Skeletal muscle cell (primary cell): ENCODE measurements at regions not wholly inside any gene's neighbourhood (a gene's known extent, or its start where the extent isn't known, plus 50 kb on each side); places are given as distances from the start of the nearest gene placed in this dataset.

Experiments used
- DNase-seq: peaks from one replicate; pipeline ENCODE4 v3.0.0-alpha.2; 2010; ENCODE audit warnings: low read depth
- H3K4me3 ChIP-seq: 2 replicates; pipeline ENCODE4 v1.5.1; 2011; ENCODE audit warnings: low read depth, mild to moderate bottlenecking, control low read depth, low read length, moderate library complexity

DNA sequence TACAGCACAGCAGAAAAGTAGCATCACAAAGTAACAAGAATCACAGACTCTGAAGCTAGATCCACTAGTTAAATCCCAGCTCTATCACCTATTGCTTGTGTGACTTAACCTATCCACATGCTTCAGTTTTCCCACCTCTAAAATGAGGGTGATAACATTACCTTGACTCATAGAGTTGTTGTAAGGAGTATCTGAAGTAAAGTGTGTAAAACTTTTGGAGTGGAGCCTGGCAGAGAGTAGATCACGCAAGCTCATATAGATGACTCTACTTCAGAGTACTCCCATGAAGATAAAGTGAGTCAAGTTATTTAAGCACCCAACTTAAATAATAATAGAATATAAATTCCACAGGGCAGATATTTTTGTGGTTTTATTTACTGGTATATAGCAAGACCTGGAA lies 94.5 kb upstream of the FER start:
- H3K4me3 ChIP-seq = no peak overlapping the region
- no peak for DNase-seq

- no peak for DNase-seq
- no peak overlapping the region for H3K4me3 ChIP-seq
These were observed 96.7 kb upstream of the FER start for GRCh38 chr5:108650997-108651396.

DNA sequence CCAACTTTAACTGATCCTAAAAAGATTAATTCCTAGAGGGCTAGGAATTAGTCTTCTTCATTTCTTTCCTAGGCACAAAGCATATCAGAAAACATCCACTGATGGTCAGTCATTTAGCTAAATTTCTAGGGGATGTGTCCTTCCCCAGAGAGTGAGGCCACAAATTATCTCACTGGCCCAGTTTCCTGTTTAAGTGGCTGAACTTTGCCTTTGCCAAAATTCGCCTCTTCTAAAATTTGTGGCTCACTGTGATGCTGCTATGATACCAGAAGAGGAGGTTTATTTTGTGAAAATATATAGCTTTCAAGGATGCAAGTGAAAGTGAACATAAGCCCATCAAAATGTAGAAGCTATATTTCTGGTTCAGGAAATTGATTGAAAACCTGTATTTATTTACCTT lies 98.1 kb upstream of the FER start:
- H3K4me3 ChIP-seq = no peak overlapping the region
- no peak for DNase-seq

DNA sequence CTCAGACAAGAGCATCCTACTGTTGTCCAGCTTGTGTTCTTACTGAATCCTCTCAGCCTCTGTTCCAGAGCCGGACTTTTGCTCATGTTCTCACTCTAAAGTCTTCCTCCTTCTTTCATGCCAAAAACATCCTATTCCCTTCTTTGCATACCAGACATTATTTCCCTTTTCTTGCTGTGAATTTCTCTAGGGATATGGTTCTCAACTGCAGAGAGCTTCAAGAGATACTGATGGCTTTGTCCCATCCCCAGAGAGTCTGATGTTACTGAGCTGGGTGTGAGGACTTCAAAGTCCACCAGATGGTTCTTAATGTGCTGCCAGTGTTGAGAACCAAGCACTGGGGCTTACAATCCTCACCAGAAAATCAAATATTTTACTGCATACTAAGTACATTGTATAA lies 98.6 kb upstream of the FER start:
- DNase-seq = no peak
- no peak overlapping the region for H3K4me3 ChIP-seq

DNA sequence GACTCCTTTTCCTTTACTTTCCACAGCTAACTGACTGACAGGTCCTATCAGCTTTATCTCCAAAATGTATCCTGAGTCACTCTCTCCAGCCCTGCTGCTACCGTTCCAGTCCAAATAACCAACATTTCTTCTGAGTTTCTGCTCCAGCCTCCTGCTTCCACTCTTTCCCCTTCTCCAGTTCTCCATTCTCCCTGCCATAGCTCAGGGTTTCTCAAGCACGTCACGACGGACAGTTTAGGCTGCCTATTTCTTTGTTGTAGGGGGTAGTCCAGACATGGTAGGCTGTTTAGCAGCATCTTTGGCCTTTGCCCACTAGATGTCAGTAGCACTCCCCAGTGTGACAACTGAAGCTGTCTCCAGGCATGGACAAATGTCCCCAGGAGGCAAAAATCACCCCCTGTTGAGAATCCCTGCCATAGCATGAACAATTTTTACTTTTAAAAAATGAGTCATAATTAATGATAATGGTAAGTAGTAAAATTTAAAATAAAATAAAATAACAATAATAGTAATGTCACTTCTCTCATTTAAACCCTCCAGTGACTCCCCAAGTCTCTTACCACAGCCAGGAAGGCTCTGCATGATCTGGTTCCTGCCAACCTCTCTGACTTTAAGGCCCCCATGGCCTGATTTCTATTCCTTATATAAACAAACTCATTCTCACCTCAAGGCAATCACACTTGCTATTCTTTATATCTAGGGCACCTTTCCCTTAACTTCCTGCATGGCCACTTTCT lies 105.4 kb upstream of the FER start:
- no peak overlapping the region for H3K4me3 ChIP-seq
- peak; percentile 11 for DNase-seq

DNA sequence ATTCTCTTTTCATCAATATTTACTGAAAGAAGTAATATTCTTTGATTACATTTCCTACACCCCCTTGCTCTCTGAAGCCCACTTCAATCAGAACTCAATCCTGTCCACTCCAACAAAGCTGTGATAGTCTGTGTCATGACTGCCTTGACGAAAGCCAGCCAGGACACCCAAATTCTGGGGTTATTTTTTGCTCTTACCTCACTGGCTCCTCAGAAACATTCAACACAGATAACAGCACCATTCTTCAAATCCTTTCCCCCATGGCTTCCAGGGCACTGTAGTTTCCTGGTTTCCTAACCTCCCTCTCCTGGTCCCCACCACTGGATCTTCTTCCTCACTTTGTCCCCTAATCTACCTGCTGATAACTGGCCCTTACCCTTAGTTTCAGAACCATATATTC lies 106.1 kb upstream of the FER start:
- no peak for DNase-seq

DNA sequence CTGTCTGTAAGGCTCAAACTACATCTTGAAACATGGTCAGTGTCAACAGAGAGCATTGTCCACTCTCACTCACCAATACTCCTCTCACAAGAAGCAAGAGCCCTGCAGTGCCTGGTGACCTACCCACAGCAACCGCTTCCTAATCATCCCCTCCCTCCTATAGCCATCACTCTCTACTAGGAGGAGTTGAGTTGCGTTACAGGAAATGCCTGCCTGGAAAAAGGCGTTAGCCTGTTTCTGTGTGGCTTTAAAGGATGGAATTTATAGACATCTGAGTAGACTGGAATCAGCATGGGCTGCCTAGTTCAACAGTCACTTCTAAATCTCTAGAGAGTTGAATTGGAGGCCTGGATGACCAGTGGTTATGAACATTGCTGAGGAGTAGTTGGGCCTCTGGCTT lies 108.3 kb upstream of the FER start:
- DNase-seq = no peak
- no peak overlapping the region for H3K4me3 ChIP-seq

More for the DNA sequence above, 106.1 kb upstream of the FER start:
- H3K4me3 ChIP-seq = no peak overlapping the region

GRCh38 chr5:108638021-108638420 lies 109.7 kb upstream of the FER start:
- no peak overlapping the region for H3K4me3 ChIP-seq
- DNase-seq = no peak

- H3K4me3 ChIP-seq = no peak overlapping the region
- DNase-seq = peak; percentile 25
These were observed 110.6 kb upstream of the FER start for GRCh38 chr5:108637134-108637533.

DNA sequence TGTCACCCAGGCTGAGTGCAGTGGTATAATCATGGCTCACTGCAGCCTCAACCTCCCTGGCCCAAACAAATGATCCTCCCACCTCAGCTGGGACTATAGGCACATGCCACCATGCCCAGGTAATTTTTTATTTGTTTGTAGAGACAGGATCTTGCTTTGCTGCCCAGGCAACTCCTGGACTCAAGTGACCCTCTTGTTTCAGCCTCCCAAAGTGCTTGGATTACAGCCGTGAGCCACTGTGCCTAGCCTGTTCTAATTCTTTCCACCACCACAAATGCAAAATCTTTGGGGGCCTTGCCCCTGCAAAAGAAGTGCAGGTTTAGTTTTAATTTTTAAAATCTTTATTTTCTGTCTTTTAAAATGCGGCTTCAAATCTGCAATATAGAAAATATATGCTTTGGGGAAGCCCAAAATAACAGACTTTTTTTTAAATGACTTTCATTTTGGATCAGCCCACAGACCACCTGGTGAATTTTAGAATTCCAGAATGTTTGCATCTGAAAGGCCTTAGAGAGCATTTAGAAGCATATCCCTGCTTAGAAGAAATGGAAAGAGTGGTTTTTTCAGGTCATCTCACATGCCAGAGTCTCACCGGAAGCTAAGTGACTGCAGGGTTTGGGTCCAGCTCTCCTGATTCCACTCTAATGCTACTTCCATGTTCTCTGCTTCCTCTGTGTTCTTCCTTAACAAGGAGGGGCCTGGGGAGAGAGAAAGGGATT lies 111.4 kb upstream of the FER start:
- no peak for DNase-seq
- no peak overlapping the region for H3K4me3 ChIP-seq

DNA sequence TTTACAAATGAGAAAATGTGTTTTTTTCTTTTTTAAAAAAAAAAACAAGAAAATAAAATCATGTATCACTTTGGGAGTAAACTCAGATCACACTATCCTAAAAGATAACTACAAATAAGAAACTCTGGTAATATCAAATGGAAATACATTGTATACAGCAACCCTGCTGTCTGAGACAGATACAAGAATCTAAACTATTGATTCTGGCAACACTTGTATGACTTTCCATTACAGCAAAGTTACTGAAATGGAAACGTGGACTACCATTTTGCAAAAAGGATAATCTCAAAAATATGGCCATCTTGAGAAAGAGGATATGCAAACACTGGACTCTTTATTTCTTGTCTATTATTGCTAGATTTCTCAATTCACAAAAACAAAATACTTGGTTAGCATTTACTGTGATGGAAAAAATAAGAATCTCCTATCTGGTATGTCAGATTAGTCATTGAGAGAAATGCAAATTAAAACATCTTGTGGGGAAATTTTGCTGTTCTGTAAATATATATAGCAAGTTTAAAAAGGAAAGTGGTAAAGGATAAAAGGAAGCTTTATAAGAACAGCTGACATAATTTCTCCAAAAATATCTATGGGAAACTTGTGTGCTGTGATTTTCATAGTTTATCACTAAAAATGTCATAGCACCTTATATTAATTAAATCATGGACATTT lies 112.9 kb upstream of the FER start:
- DNase-seq = no peak
- H3K4me3 ChIP-seq = no peak overlapping the region

DNA sequence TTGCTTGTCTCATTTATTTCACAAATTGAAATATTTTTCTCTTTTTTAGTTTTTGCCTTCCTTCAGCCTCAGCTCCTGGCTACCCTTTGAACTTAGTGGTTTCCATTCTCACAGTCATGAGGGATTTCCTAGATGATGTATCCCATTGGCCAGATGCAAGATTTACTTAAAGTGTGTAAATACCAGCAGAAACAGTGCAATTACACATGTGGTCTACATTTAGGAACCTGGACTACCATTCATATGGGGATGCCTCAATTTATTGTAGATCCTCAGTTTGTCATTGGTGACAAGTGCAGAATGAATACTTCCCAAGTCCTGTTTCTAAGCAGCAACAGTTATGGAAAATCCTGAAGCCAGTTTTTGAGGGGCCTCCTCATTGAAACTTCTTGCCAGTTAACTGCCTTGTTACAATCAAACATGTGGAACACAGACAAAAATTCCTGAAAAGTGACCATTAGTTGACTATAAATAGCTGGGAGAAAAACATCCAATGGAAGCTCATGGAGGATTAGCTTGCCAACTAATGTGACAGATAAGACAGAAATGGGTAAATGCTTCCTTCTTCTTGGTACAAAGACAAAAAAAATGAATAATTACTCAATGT lies 113.6 kb upstream of the FER start:
- no peak for DNase-seq

DNA sequence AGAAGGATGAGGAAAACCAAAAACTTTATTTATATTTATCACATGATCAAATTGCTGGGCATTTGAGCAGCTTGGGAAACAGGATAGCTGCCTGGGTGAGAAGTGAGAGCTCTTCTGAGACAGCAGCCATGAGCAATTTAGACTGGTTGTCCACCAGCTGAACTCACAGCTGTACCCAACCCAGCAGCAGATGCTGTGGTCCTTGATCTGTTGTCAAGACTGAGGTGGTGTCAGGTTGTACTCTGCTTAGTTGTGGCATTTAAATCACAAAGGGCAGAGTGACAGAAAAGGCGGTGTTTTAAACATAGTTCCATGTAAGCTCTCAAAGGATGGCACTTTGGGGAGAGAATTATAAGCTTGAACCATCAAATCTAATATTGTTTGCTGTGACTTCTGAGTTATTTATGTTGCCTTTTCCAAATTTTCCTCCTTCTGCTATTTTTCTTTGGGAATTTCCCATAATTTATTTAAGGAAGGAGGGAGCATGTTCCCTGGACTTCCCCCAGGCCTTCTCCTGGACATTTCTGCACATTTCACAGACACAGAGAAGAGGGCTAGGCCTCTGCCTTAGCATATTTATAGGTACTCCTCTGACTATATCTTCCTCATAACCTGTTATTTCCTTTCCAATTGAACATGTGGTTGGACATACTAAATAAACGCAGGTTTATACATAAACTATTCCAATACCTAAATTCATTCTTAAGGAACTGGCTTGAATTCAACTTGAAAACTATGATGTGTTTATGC lies 117.7 kb upstream of the FER start:
- no peak for DNase-seq
- no peak overlapping the region for H3K4me3 ChIP-seq

More for the DNA sequence above, 113.6 kb upstream of the FER start:
- H3K4me3 ChIP-seq = no peak overlapping the region

DNA sequence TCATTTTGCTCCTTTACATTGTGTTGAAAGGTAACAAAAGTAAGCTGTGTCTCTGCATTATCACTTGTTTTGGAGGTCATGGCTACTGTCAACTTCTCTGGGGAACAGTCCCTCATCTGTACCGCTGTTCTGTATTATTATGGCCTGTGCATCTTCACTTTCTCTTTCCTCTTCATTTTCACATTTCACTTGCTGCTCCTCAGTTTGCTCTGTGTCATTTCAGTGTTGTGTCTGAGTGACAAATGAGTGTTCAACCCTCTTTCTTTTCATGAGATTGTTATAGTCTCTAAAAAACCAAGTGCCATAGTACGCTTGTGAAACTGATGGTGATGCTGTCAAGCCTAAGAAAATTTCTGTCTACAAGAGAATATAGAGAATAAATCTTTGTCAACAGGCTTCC lies 122.0 kb upstream of the FER start:
- no peak overlapping the region for H3K4me3 ChIP-seq
- DNase-seq = no peak

GRCh38 chr5:108623826-108624225 lies 123.9 kb upstream of the FER start:
- DNase-seq = no peak
- H3K4me3 ChIP-seq = no peak overlapping the region

DNA sequence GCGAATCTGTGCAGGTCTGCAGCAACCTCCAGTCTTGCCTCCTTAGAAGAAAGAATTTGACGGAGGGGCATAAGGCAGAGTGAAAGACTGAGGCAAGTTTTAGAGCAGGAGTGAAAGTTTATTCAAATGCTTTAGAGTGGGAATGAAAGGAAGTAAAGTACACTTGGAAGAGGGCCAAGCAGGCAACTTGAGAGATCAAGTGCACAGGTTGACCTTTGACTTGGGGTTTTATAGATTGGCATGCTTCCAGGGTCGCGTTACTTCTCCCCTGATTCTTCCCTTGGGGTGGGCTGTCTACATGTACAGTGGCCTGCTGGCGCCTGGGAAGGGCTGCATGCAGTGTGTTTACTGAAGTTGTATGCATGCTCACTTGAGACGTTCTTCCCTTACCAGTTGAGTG lies 127.2 kb upstream of the FER start:
- no peak overlapping the region for H3K4me3 ChIP-seq
- no peak for DNase-seq

GRCh38 chr5:108619815-108620214 lies 127.9 kb upstream of the FER start:
- DNase-seq = no peak
- H3K4me3 ChIP-seq = no peak overlapping the region

- DNase-seq = no peak
These were observed 129.9 kb upstream of the FER start for GRCh38 chr5:108617467-108618435.

GRCh38 chr5:108615216-108615615 lies 132.5 kb upstream of the FER start:
- H3K4me3 ChIP-seq = no peak overlapping the region
- peak; percentile 21 for DNase-seq

More at GRCh38 chr5:108617467-108618435, 129.9 kb upstream of the FER start:
- no peak overlapping the region for H3K4me3 ChIP-seq
